H1 (cell line): ENCODE measurements at regions not wholly inside any gene's neighbourhood (a gene's known extent, or its start where the extent isn't known, plus 50 kb on each side); places are given as distances from the start of the nearest gene placed in this dataset.

Source experiments
- CTCF ChIP-seq, 3 experiments: IDR thresholded peaks; 1 replicate in 2 of 3; 2 replicates in 1 of 3; pipeline versions ENCODE4 v1.5.1 to v1.6.1; 2011; ENCODE audit warnings: low read length in 3 of 3, mild to moderate bottlenecking in 3 of 3, inconsistent platforms in 2 of 3, low read depth in 1 of 3, moderate library complexity in 1 of 3; ENCODE audit not compliant: insufficient read depth in 1 of 3; ENCODE audit errors: control extremely low read depth in 1 of 3
- EZH2 ChIP-seq: fragments of 200-600 bp; sonication (generic); IDR thresholded peaks from 2 replicates; pipeline ENCODE4 v1.7.1; 2012; ENCODE audit warnings: low read depth, mild to moderate bottlenecking, moderate library complexity, low read length, inconsistent platforms; ENCODE audit not compliant: severe bottlenecking
- JUND ChIP-seq: IDR thresholded peaks from 2 replicates; pipeline ENCODE4 v1.6.1; 2011; ENCODE audit warnings: mild to moderate bottlenecking, improper control_type of control experiment, low read length
- MAX ChIP-seq: IDR thresholded peaks from 2 replicates; pipeline ENCODE4 v1.6.1; 2012; ENCODE audit warnings: inconsistent platforms
- NRF1 ChIP-seq: IDR thresholded peaks from 2 replicates; pipeline ENCODE4 v1.6.1; 2011; ENCODE audit warnings: mild to moderate bottlenecking, low read depth, low read length, improper control_type of control experiment
- POLR2AphosphoS5 ChIP-seq: IDR thresholded peaks from 2 replicates; pipeline ENCODE4 v1.6.1; 2011; ENCODE audit warnings: low read depth, low read length
- SIN3A ChIP-seq, 2 experiments: IDR thresholded peaks in 1 of 2; conservative IDR thresholded peaks in 1 of 2; 2 replicates each; pipeline ENCODE4 v1.6.1; 2011 to 2012; ENCODE audit warnings: low read length in 2 of 2, improper control_type of control experiment in 1 of 2, low read depth in 1 of 2, mild to moderate bottlenecking in 1 of 2

GRCh38 chr14:83153081-83153480 lies 1619.4 kb upstream of the SEL1L start:
- TF ChIP-seq JUND (no peak), CTCF (IDR thresholded peaks at IDR 0.05; ENCODE audit: control extremely low read depth in 1 of 3, insufficient read depth in 1 of 3, low read depth in 1 of 3, low read length in 3 of 3) (no peak), EZH2 (no peak), MAX (no peak), SIN3A (conservative IDR thresholded peaks at IDR 0.05 in 1 of 2, IDR thresholded peaks at IDR 0.05 in 1 of 2; ENCODE audit: low read depth in 1 of 2, low read length in 2 of 2) (no peak), NRF1 (no peak), POLR2AphosphoS5 (no peak)
